ENCODE measurements at regions not wholly inside any gene's neighbourhood (a gene's known extent, or its start where the extent isn't known, plus 50 kb on each side); places are given as distances from the start of the nearest gene placed in this dataset.

GRCh38 chr5:175805256-175806011 lies 65.9 kb upstream of the CPLX2 start:
- no peak for DNase-seq (ENCODE audit: low read depth in 2 of 2)

GRCh38 chr5:175808711-175809110 lies 62.7 kb upstream of the CPLX2 start:
- no peak for DNase-seq (ENCODE audit: low read depth in 2 of 2)

GRCh38 chr5:175809531-175810121 lies 61.8 kb upstream of the CPLX2 start:
- no peak for DNase-seq (ENCODE audit: low read depth in 2 of 2)

- DNase-seq (ENCODE audit: low read depth in 2 of 2), result no peak
Measured at GRCh38 chr5:175810457-175810856, 60.9 kb upstream of the CPLX2 start.

GRCh38 chr5:175811589-175811988 lies 59.8 kb upstream of the CPLX2 start:
- DNase-seq (ENCODE audit: low read depth in 2 of 2), result no peak

GRCh38 chr5:175813943-175814630 lies 57.3 kb upstream of the CPLX2 start:
- DNase-seq (ENCODE audit: low read depth in 2 of 2), result no peak

- DNase-seq (ENCODE audit: low read depth in 2 of 2), result no peak
Measured at GRCh38 chr5:175814691-175815090, 56.7 kb upstream of the CPLX2 start.

GRCh38 chr5:175815126-175815913 lies 56.1 kb upstream of the CPLX2 start:
- DNase-seq (ENCODE audit: low read depth in 2 of 2), result no peak

- no peak for DNase-seq (ENCODE audit: low read depth in 2 of 2)
Measured at GRCh38 chr5:175816348-175816747, 55.0 kb upstream of the CPLX2 start.

- DNase-seq (ENCODE audit: low read depth in 2 of 2), result no peak
Measured at GRCh38 chr5:175819090-175819425, 52.3 kb upstream of the CPLX2 start.

- DNase-seq (ENCODE audit: low read depth in 2 of 2), result no peak
Measured at GRCh38 chr5:175820230-175820629, 51.1 kb upstream of the CPLX2 start.
